GM21528 (cell line): ENCODE measurements at regions not wholly inside any gene's neighbourhood (a gene's known extent, or its start where the extent isn't known, plus 50 kb on each side); places are given as distances from the start of the nearest gene placed in this dataset.

Experiments used
- ATAC-seq: cut with Tn5 transposase; IDR thresholded peaks from one replicate; pipeline ENCODE4 v1.9.1; 2021; ENCODE audit warnings: mild to moderate bottlenecking, moderate library complexity; ENCODE audit not compliant: unreplicated experiment, low FRiP score

- no peak for ATAC-seq
Measured at GRCh38 chr9:75824816-75825568, 65.5 kb upstream of the PCSK5 start.

- ATAC-seq, result no peak
Measured at GRCh38 chr9:75826314-75826713, 64.2 kb upstream of the PCSK5 start.

- ATAC-seq, result no peak
Measured at GRCh38 chr9:75830303-75830702, 60.2 kb upstream of the PCSK5 start.

GRCh38 chr9:75833778-75834177 lies 56.7 kb upstream of the PCSK5 start:
- no peak for ATAC-seq

- ATAC-seq, result no peak
Measured at GRCh38 chr9:75834878-75835277, 55.6 kb upstream of the PCSK5 start.
